Activated naive CD4-positive, alpha-beta T cell treated with anti-CD3 and anti-CD28 coated beads, Interleukin-2, amount 50 U/mL, for 72 hours (primary cell): ENCODE measurements at regions not wholly inside any gene's neighbourhood (a gene's known extent, or its start where the extent isn't known, plus 50 kb on each side); places are given as distances from the start of the nearest gene placed in this dataset.

Experiments
- ATAC-seq, 2 donors: fragments of 150-1000 bp; cut with Tn5 transposase; 2 replicates each; pipeline ENCODE4 v1.10.0; 2021; ENCODE audit warnings: mild to moderate bottlenecking in 2 of 2, moderate library complexity in 2 of 2
- DNase-seq, 2 donors: peaks; one replicate each; pipeline ENCODE4 v3.0.0; 2021 to 2022; ENCODE audit warnings: low spot score in 2 of 2
- H3K27ac Mint-ChIP-seq, 2 donors: one replicate each; pipeline ENCODE4 v1.8.0; 2022; ENCODE audit warnings: mild to moderate bottlenecking in 2 of 2, mixed read lengths in 2 of 2
- H3K36me3 Mint-ChIP-seq, 2 donors: one replicate each; pipeline ENCODE4 v1.8.0; 2022; ENCODE audit warnings: mixed read lengths in 2 of 2
- H3K9me3 Mint-ChIP-seq, 2 donors: one replicate each; pipeline ENCODE4 v1.8.0; 2022; ENCODE audit warnings: mixed read lengths in 2 of 2

GRCh38 chr14:22484632-22485031 lies 104.4 kb downstream of the DAD1 start:
- no peak for ATAC-seq
- DNase-seq, result no peak
- H3K27ac Mint-ChIP-seq, result peak overlapping the region in 1 of 2 donors; percentile 97
- H3K9me3 Mint-ChIP-seq, result no peaks in the 10 kb centered on the region
- H3K36me3 Mint-ChIP-seq, result peaks cover 7 to 25% of the 10 kb centered on the region in 2 donors

GRCh38 chr14:22483863-22484593 lies 105.0 kb downstream of the DAD1 start:
- H3K9me3 Mint-ChIP-seq, result no peaks in the 10 kb centered on the region
- H3K36me3 Mint-ChIP-seq, result peaks cover 6 to 21% of the 10 kb centered on the region in 2 donors
- peak overlapping the region; percentile 75 to 97 for H3K27ac Mint-ChIP-seq
- DNase-seq, result no peak
- ATAC-seq, result peak in 1 of 2 donors; percentile 15

- H3K27ac Mint-ChIP-seq, result peak overlapping the region in 1 of 2 donors; percentile 75
- no peak for DNase-seq
- no peaks in the 10 kb centered on the region for H3K9me3 Mint-ChIP-seq
- ATAC-seq, result no peak
- H3K36me3 Mint-ChIP-seq, result peaks cover 0 to 14% of the 10 kb centered on the region in 2 donors
These were observed 106.1 kb downstream of the DAD1 start for GRCh38 chr14:22482782-22483553.

DNA sequence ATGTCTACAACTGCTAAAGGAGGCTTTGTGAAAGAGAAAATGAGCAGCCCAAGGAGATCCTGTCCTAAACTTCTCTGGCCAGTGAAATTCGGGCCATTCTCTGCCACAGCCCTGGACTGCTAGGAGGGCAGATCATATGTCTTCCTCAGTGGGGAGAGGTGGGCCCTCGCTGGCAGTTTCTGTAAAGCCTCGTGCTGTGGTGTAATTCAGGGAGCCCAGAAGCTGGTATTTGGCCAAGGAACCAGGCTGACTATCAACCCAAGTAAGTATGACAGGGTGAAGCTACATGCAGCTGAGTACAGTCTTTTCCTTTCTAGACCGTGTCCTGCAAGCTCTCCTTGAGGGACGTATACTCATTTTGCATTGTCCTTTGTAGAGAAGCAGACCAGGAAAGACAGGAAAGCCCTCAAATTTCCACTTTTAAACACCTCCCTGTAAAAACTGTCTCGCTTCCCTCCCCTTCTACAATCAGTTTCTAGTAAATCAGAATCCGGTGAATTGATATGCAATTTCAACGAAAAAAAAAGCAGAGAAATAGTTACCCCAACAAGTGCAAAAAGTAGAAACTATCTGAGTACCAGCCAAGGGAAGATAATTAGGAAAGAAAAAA lies 106.8 kb downstream of the DAD1 start:
- peaks cover 0 to 10% of the 10 kb centered on the region in 2 donors for H3K36me3 Mint-ChIP-seq

DNA sequence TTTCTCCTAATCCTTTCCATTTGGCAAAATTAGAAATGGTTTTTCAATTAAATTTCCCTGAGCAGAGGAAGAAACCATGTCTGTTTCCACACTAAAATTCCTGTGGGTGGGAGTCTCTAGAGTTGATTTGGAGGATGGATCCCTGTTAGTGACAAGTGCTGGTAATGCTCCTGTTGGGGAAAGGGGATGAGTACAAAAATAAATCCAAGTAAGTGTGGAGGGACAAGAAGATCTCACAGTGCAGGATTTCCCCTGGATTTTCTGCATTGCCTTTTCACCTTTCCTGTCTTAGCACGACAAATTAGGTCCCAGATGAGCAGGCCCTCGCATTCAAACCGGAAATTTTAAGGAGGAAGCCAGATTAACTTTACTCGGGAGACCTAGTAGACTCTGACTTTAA lies 107.5 kb downstream of the DAD1 start:
- no peak for ATAC-seq
- Mint-ChIP-seq H3K27ac (peak overlapping the region in 1 of 2 donors; percentile 64), H3K9me3 (no peaks in the 10 kb centered on the region), H3K36me3 (peaks cover 0 to 4% of the 10 kb centered on the region in 2 donors)
- DNase-seq, result no peak

More for the DNA sequence above, 106.8 kb downstream of the DAD1 start:
- DNase-seq (no peak), ATAC-seq (no peak)
- H3K9me3 Mint-ChIP-seq, result no peaks in the 10 kb centered on the region
- peak overlapping the region; percentile 14 to 64 for H3K27ac Mint-ChIP-seq

- DNase-seq (no peak), ATAC-seq (no peak)
- Mint-ChIP-seq H3K9me3 (no peaks in the 10 kb centered on the region), H3K36me3 (no peaks in the 10 kb centered on the region), H3K27ac (peak overlapping the region in 1 of 2 donors; percentile 73)
These were observed 109.1 kb downstream of the DAD1 start for GRCh38 chr14:22479776-22480464.

DNA sequence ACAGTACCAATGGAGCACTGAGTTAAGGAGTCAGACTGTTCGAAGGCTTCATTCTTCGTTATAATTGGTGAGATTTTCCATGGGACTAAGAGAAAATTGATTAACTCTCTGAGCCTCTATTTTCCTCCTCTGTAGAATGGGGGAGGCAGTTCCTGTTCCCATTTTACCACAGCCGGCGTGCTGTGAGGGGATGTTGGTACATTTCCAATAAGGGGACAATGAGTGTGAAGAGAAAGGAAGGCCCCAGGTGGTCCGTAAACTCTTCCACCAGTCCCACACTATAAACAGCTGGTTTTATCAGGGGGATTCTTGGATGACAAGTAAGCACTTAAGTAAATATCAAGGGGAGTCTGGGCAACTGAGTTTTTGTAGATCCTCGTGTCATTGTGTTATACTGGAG lies 109.9 kb downstream of the DAD1 start:
- ATAC-seq (no peak), DNase-seq (no peak)

DNA sequence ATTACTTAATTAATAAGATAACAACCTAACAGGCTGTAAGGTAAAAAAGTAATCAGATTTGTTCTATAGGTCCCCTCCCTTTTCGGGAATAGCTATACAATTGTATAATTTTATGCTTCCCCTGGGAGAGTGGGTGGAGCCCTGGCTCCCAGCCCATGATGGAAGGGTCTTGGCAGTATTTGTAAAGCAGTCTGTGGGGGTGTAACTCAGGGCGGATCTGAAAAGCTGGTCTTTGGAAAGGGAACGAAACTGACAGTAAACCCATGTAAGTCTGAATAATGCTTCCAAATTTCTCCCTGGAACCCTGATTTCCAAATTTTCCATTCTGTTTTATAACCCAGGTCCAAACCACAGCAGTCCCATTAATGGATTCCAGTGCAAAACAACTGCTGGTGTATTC lies 110.4 kb downstream of the DAD1 start:
- no peak for DNase-seq
- Mint-ChIP-seq H3K36me3 (no peaks in the 10 kb centered on the region), H3K9me3 (no peaks in the 10 kb centered on the region), H3K27ac (no peak overlapping the region)
- ATAC-seq, result no peak

More for the DNA sequence above, 109.9 kb downstream of the DAD1 start:
- H3K9me3 Mint-ChIP-seq, result no peaks in the 10 kb centered on the region
- peak overlapping the region in 1 of 2 donors; percentile 73 for H3K27ac Mint-ChIP-seq
- H3K36me3 Mint-ChIP-seq, result no peaks in the 10 kb centered on the region

GRCh38 chr14:22478247-22478646 lies 110.8 kb downstream of the DAD1 start:
- DNase-seq (no peak), ATAC-seq (no peak)
- Mint-ChIP-seq H3K36me3 (no peaks in the 10 kb centered on the region), H3K9me3 (no peaks in the 10 kb centered on the region), H3K27ac (no peak overlapping the region)

DNA sequence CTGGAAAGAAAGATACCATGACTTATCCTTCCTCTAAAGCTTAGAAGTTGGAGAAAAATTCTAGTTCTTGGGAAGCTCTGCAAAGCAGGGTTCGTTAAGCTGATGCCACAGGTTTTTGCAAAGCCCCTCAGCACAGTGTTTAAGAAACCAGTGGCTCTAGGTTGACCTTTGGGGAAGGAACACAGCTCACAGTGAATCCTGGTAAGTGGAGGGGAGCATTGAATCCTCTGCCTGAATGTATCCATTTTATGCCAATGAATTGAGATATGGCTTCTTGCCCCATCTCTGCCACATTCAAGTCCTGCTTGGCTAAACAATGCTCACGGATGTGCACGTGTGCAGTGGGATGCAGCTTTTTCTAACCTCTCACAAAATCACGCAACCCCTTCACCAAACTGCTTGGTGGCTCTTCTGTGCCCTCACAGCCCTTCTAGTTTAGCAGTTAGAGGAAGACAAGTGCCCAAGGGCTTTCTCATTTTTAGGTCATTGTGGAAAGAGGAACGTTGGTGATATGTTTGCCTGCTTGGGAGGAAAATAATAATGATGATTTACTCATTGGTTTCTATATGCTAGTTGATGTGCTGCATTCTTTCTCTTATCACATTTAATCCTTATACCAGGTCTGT lies 111.3 kb downstream of the DAD1 start:
- no peaks in the 10 kb centered on the region for H3K9me3 Mint-ChIP-seq
- H3K36me3 Mint-ChIP-seq, result no peaks in the 10 kb centered on the region
- ATAC-seq (no peak), DNase-seq (no peak)
- no peak overlapping the region for H3K27ac Mint-ChIP-seq

- Mint-ChIP-seq H3K27ac (no peak overlapping the region), H3K9me3 (no peaks in the 10 kb centered on the region)
- no peak for ATAC-seq
These were observed 112.1 kb downstream of the DAD1 start for GRCh38 chr14:22476887-22477286.

GRCh38 chr14:22476005-22476751 lies 112.8 kb downstream of the DAD1 start:
- no peak overlapping the region for H3K27ac Mint-ChIP-seq
- no peaks in the 10 kb centered on the region for H3K36me3 Mint-ChIP-seq
- no peak for ATAC-seq
- H3K9me3 Mint-ChIP-seq, result no peaks in the 10 kb centered on the region
- DNase-seq, result no peak

More at GRCh38 chr14:22476887-22477286, 112.1 kb downstream of the DAD1 start:
- no peaks in the 10 kb centered on the region for H3K36me3 Mint-ChIP-seq
- no peak for DNase-seq

DNA sequence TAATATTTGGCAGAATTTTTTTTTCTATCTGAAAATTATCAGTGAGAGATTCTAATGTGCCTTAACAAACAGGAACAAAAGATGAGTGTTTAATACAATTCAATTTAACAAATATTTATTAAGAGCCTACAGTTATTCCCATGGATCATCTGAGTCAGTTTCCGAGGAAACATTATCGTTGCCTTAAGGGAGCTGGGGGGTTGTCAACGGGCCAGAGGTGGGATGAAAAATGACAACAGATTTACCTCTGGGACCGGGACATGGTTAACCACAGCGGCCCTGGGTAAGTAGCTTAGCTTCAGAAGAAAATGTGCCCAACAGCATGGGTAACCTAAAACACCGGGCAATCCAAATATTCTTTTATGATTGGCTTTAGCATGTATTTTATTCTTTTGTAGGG lies 113.6 kb downstream of the DAD1 start:
- Mint-ChIP-seq H3K27ac (no peak overlapping the region), H3K9me3 (no peaks in the 10 kb centered on the region), H3K36me3 (no peaks in the 10 kb centered on the region)
- no peak for ATAC-seq
- DNase-seq, result no peak

GRCh38 chr14:22474730-22475351 lies 114.2 kb downstream of the DAD1 start:
- Mint-ChIP-seq H3K9me3 (no peaks in the 10 kb centered on the region), H3K36me3 (no peaks in the 10 kb centered on the region), H3K27ac (no peak overlapping the region)
- DNase-seq (no peak), ATAC-seq (no peak)
